NCI-H2107 treated with DMSO at 0.1 percent for 48 hours (cell line): ENCODE measurements at regions not wholly inside any gene's neighbourhood (a gene's known extent, or its start where the extent isn't known, plus 50 kb on each side); places are given as distances from the start of the nearest gene placed in this dataset.

Experiments used
- DNase-seq: peaks from one replicate; lab custom pipeline; 2025; ENCODE audit not compliant: unreplicated experiment; lab: John Stamatoyannopoulos, UW

GRCh38 chr3:148075771-148076716 is 621.7 kb upstream of the AGTR1 start:
- DNase-seq = peak; percentile 25

- DNase-seq = no peak
Observed at GRCh38 chr3:148077318-148077923, 620.3 kb upstream of the AGTR1 start.

GRCh38 chr3:148077965-148078364 is 619.7 kb upstream of the AGTR1 start:
- no peak for DNase-seq

GRCh38 chr3:148078658-148079057 is 619.0 kb upstream of the AGTR1 start:
- no peak for DNase-seq

- no peak for DNase-seq
Observed at GRCh38 chr3:148079370-148079769, 618.3 kb upstream of the AGTR1 start.

GRCh38 chr3:148081926-148082325 is 615.8 kb upstream of the AGTR1 start:
- DNase-seq = no peak

- no peak for DNase-seq
Observed at GRCh38 chr3:148082506-148083280, 615.0 kb upstream of the AGTR1 start.

- DNase-seq = no peak
Observed at GRCh38 chr3:148083526-148084182, 614.0 kb upstream of the AGTR1 start.

- no peak for DNase-seq
Observed at GRCh38 chr3:148084931-148085330, 612.8 kb upstream of the AGTR1 start.

- no peak for DNase-seq
Observed at GRCh38 chr3:148087601-148088371, 609.9 kb upstream of the AGTR1 start.

GRCh38 chr3:148089171-148089570 is 608.5 kb upstream of the AGTR1 start:
- DNase-seq = no peak

- no peak for DNase-seq
Observed at GRCh38 chr3:148090156-148090555, 607.5 kb upstream of the AGTR1 start.

GRCh38 chr3:148092624-148093347 is 604.9 kb upstream of the AGTR1 start:
- no peak for DNase-seq

- no peak for DNase-seq
Observed at GRCh38 chr3:148093753-148094152, 604.0 kb upstream of the AGTR1 start.

GRCh38 chr3:148095962-148096361 is 601.7 kb upstream of the AGTR1 start:
- DNase-seq = no peak

GRCh38 chr3:148100476-148100875 is 597.2 kb upstream of the AGTR1 start:
- DNase-seq = no peak

GRCh38 chr3:148101061-148101460 is 596.6 kb upstream of the AGTR1 start:
- no peak for DNase-seq

- DNase-seq = no peak
Observed at GRCh38 chr3:148102156-148102555, 595.5 kb upstream of the AGTR1 start.

GRCh38 chr3:148106062-148106461 is 591.6 kb upstream of the AGTR1 start:
- no peak for DNase-seq

- DNase-seq = no peak
Observed at GRCh38 chr3:148126956-148127355, 570.7 kb upstream of the AGTR1 start.
